Bone marrow (tissue), 2 donors: ENCODE measurements at regions not wholly inside any gene's neighbourhood (a gene's known extent, or its start where the extent isn't known, plus 50 kb on each side); places are given as distances from the start of the nearest gene placed in this dataset.
A peak's percentile ranks its signal among the peaks of the same experiment; 100 is the strongest.
"Not testable (repeated sequence)": the region's sequence is repeated elsewhere in the genome, so short reads cannot be mapped to it uniquely, and the experiment has no call there.

Experiments used
- DNase-seq, 2 donors: peaks; one replicate each; lab custom pipeline; 2025; lab: John Stamatoyannopoulos, UW

GRCh38 chr22:23395530-23396361 lies 184.3 kb downstream of the IGLL1 start:
- DNase-seq = no peak

GRCh38 chr22:23394525-23395326 lies 185.4 kb downstream of the IGLL1 start:
- no peak for DNase-seq

DNA sequence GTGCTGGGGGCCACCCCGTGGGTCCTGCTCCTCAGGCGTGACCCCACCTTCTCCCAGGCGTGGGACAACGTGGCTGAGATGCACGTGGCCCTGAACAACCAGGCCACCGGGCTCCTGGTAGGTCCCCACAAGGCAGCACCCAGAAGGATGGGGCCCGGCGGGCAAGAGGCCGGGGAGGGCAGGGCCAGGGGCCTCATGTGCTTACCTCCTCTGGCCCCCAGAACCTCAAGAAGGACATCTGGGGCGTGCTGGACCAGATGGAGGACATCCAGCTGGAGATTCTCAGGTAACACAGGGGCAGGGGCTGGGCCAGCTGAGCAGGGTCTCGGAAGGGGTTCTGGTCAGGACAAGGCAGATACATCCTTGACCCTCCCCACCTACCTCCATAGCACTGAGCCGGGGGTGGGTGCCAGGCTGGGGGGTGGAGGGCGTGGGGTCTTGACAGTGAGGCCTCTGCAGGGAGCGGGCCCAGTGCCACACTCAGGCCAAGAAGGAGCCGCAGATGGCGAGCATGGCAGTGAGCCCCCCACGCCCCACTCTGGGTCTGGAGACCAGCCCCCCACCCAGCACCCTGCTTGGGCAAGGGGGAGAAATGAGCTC lies 186.3 kb downstream of the IGLL1 start:
- DNase-seq = no peak

DNA sequence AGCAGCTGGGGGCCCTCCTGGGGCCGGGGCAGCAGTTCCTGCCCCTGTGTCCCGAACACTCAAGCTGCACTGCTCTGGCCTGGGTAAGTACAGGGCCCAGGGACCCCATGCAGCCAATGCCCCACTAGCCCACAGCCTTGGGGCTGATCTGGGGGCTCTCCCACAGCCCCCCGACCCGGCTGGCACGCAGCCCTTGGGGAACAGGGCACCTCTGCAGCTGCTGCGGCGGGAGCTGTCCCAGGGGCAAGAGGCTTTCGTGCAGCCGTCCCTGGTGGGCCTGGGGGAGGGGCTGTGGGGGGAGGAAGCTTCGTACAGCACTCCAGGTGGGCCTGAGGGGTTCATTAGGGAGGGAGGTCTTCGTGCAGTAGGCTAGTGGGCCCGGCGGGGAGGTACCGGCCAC lies 186.9 kb downstream of the IGLL1 start:
- DNase-seq = not testable (repeated sequence)

GRCh38 chr22:23392420-23393121 lies 187.5 kb downstream of the IGLL1 start:
- DNase-seq = no peak

GRCh38 chr22:23391022-23391421 lies 189.1 kb downstream of the IGLL1 start:
- no peak for DNase-seq

GRCh38 chr22:23389271-23390071 lies 190.6 kb downstream of the IGLL1 start:
- no peak for DNase-seq

DNA sequence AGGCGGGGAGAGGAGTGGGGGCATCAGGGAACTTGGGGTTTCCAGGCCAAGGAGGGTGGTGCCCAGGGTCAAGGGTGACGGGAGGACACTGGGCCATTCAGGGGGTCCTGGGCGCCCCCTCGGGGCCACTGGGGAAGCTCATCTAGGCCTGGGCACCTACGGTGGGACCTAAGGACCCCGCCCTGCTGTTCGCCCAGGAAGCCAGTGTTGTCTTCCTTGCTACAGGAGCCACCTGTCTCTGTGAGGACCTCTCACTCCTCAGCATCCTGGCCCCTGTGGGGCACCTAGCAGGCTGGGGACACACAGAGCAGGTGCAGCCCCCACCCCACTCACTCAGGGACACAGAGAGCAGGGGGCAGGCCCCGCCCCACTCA lies 191.6 kb downstream of the IGLL1 start:
- no peak for DNase-seq

GRCh38 chr22:23387827-23388516 lies 192.1 kb downstream of the IGLL1 start:
- DNase-seq = no peak

- no peak for DNase-seq
Observed at GRCh38 chr22:23386822-23387580, 193.1 kb downstream of the IGLL1 start.

GRCh38 chr22:23385678-23386631 lies 194.1 kb downstream of the IGLL1 start:
- DNase-seq = peak; percentile 29 to 50

- DNase-seq = no peak
Observed at GRCh38 chr22:23384923-23385677, 195.0 kb downstream of the IGLL1 start.

DNA sequence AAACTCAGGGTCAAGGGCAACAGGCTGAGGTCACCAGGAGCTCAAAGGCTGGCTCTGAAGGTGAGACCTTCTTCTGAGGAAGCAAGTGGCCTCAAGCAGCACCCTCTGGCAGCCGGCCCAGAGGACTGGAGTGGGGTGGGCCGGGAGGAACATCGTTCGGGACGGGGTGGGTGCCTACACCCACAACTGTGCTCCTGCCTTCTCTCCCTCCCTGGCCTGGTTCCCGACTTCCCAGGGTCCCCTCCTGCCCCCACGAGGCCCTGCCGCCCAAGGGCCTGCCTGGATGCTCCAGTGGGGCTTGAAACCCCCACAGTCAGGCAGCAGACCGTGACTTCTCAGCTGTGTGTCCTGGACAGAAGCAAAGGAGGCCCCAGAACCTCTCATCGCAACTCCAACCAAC lies 195.7 kb downstream of the IGLL1 start:
- DNase-seq = no peak

DNA sequence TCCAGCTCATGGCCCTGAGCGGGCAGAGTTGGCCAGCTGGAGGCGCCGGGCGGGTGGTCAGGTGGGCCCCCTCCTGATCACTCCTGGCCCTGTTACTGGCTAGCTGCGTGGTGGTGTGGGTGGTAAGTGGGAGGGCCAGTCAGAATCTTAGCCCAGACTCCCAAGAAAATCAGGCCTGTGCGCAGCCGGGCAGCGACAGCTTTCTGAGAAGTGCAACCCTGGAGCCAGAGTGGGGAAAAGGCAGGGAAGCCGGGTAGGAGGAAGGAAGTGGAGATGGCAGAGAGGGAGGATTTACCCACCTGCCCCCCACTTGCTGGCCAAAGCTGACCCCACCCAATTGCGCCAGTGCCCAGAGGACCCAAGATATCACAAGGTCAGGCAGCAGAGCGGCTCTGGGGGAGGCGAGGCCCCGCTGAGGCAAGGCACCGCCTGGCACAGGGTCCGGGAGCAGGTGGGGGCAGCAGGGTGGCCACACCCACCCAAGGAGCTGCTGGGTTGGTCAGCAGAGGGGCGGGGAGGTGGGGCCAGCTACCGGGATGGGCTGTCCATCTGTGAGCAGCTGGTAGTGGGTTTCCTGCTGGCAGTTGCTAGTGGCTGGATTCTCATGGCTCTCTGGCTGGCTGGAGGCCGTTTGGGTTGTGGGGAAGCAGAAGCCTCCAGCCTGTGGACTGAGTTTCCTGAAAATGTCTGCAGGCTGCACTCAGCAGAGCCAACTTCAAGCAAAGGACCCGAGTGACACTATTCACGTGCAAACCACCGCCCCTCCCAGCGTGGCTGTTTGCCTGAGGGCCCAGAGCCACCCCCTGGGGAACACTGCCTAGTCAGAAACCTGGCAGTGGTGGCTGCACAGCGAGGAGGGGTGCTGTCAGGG lies 196.4 kb downstream of the IGLL1 start:
- no peak for DNase-seq

DNA sequence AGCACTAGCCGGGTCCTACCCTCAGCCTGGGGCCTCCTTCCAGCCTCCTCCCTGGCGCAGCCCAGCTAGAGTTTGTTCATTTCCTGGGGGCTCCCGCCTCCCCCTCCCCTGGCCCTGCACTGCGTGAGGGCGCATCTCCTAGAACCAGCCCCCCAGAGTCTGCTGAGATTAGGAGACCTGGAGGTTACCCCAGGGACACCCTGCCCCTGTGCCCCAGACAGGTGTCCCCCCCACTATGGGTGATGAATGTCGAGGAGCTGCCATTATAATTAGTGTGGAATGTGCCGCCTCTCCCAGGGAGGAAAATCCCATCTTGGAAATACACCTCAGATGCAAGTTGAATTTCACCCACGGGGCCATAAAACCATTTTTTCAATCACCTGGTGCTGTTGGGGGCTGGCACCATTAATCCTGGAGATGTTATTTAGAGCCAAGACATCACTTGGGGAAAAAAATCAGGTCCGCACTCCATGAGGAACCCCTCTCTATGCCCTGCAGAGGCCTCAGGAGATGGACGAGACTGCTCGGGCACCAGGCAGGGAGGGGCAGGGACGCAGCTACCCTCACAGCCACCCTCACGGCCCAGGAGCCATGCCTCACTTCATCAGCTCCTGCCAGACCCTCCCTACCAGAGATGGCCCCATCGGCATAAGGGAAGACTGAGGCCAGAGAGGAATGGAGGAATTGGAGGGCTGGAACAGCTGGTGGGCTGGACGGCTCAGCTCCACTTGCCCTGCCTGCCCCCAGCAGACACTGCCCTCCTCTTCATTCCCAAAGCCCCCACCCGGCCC lies 197.5 kb downstream of the IGLL1 start:
- no peak for DNase-seq
